Skeletal muscle cell (primary cell): ENCODE measurements at regions not wholly inside any gene's neighbourhood (a gene's known extent, or its start where the extent isn't known, plus 50 kb on each side); places are given as distances from the start of the nearest gene placed in this dataset.

ENCODE experiments used
- DNase-seq: peaks from one replicate; pipeline ENCODE4 v3.0.0-alpha.2; 2010; ENCODE audit warnings: low read depth
- H3K4me3 ChIP-seq: 2 replicates; pipeline ENCODE4 v1.5.1; 2011; ENCODE audit warnings: low read depth, mild to moderate bottlenecking, control low read depth, low read length, moderate library complexity

- no peak for DNase-seq
Measured at GRCh38 chrX:39296472-39296871, 495.2 kb downstream of the MID1IP1 start.

DNA sequence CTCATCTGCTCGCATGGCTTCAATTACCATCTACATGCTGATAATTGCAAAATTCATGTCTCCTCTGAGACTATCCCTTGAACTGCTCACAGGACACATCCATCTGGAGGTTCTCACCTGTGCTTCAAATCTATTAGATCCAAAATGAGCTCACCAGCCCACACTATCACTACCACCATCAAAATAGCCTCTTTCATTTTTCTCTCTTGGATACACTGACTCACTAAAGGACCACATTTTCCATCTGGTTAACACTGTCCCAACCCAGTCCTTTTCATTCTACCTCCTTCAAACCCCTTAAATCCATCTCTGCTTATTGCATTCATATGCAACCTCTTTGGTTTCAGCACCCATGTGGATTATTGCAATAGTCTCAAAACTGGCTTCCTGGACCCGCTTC, 497.6 kb downstream of the MID1IP1 start:
- no peak for DNase-seq
- H3K4me3 ChIP-seq: no peak overlapping the region

More at GRCh38 chrX:39296472-39296871, 495.2 kb downstream of the MID1IP1 start:
- no peak overlapping the region for H3K4me3 ChIP-seq

DNA sequence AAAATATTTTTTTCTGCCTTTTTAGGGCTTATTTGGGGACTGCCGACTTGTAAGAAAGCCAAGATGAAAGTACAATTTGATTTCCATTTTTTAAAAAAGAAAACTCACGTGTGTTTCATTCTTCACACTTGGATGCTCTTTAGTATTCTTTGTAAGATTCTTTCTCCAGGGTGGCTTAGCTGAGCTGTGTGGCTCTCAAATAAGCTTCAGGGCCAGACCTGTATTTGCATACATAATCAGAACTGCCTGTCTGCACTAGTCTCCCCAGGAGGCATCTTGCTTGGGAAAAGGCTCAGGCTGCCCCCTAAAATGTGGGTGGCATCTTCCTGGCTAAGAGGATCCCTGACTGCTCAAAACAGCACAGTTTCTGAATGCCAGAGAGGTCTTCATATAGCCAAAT, 498.4 kb downstream of the MID1IP1 start:
- DNase-seq: no peak
- H3K4me3 ChIP-seq: no peak overlapping the region

DNA sequence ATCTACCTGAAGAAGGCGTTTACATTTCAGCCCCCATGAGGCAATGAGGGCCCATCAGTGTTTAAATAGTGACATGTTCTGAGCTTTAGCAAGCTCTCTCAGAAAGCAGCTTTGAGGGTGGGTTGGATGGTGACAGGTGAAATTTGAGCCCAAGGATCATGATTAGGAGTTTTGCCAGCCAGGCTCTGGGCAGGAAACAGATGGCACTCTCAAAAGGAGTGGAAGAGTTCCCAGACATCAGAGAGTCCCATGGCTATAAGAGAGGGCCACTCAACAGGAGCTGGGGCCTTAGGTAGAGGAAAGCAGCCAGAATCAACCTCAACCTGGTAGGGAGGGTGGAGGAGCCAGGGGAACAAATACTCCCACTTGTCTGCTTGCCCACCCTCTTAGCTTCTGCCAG, 499.8 kb downstream of the MID1IP1 start:
- no peak for DNase-seq
- no peak overlapping the region for H3K4me3 ChIP-seq

- DNase-seq: no peak
- H3K4me3 ChIP-seq: no peak overlapping the region
Measured at GRCh38 chrX:39302838-39303237, 501.6 kb downstream of the MID1IP1 start.

DNA sequence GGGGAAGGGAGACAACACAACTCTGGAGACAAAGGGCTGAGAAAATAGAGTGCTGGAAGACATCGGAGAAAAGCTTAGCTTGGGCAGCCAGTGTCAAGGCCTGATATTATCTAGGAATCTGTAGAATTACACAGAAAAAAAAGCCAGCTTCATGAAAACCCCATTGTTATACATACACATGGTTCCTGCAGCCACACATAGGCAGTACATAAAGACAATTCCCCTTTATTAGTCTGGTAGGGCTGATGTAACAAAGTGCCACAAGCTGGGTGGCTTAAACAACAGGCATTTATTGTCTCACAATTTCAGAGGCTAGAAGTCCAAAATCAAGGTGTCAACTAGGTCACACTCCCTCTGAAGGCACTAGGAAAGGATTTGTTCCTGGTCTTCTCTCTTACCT, 503.5 kb downstream of the MID1IP1 start:
- no peak for DNase-seq
- H3K4me3 ChIP-seq: no peak overlapping the region

GRCh38 chrX:39307488-39307887, 506.2 kb downstream of the MID1IP1 start:
- no peak for DNase-seq
- no peak overlapping the region for H3K4me3 ChIP-seq

DNA sequence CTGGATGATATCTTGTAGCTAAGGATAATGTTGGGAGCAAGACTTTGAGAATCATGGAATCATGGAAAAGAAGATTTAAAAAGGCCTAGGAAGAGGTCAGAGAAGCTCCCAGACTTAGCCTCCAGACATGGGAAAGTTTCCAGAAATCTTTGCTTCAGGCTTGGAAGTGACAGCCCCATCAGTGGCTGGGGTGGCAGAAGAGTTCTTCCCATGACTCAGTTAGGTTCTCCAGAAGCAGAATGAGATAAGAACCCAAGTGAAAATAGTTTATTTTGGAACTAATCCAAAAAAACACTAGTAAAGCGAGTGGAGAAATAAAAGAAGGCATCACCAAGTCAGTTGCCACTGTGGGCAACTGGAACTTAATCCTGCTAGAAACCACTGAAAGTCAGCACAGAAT, 506.9 kb downstream of the MID1IP1 start:
- DNase-seq: no peak
- H3K4me3 ChIP-seq: no peak overlapping the region

- H3K4me3 ChIP-seq: no peak overlapping the region
- DNase-seq: no peak
Measured at GRCh38 chrX:39309018-39309635, 507.9 kb downstream of the MID1IP1 start.

GRCh38 chrX:39309721-39310152, 508.5 kb downstream of the MID1IP1 start:
- no peak for DNase-seq

DNA sequence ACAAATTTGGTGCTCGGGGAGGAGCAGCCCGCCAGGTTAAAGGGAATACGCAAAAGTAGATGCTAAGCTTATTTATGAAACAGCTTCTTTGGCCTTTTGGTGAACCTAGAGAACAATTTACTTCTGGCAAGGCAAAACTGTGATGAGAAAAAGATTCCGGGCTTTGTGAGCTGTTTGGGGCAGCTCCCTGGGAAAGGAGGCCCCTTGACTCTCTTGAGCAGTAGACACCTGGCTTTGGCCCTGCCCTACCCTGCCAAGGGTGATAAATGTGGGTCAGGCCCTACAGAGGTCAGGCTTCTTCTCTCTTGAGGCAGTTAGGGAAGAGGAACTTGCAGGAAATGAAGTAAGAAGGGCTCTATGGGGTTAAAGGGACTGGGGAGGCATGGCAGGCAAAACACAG, 509.6 kb downstream of the MID1IP1 start:
- no peak for DNase-seq
- H3K4me3 ChIP-seq: no peak overlapping the region

More at GRCh38 chrX:39309721-39310152, 508.5 kb downstream of the MID1IP1 start:
- no peak overlapping the region for H3K4me3 ChIP-seq

DNA sequence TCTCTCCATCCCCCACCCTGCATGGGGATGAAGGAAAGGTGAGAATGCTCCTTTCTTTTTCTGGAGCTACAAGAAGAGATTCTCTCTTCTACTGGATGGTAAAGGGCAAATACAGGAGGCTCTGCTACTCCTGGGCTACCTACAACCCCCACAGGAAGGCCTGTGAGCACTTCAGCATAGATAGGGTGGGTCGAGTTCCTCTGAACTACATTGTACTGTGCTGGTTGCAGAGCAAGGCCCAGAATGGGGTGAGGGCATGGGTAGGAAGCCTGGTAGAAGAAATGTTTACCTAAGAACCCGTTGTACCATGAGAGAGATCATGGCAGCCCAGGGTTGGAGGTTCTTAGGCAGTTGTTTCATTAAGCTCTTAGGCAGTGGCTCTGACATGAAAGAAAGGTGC, 510.4 kb downstream of the MID1IP1 start:
- DNase-seq: no peak
- no peak overlapping the region for H3K4me3 ChIP-seq

DNA sequence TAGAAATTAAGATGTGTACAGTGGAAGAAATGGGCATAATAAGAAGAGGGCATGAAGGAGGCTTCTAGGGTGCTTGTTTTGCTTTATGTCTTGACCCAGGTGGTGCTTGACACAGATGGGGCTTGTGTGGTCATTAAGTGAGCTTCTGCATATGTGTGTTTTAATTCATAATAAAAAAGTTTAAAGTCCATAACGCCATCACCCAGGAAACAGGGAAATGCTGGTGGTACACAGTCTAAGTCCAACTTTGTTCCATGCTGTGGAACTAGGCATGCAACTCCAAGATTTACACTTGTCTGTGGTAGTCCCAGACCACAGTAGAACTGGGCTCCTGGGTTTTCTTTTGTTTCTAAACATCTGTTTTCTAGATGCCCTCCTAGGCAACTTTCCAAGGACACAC, 511.9 kb downstream of the MID1IP1 start:
- H3K4me3 ChIP-seq: no peak overlapping the region

GRCh38 chrX:39318506-39319343, 517.5 kb downstream of the MID1IP1 start:
- DNase-seq: no peak
- H3K4me3 ChIP-seq: no peak overlapping the region

More for the DNA sequence above, 511.9 kb downstream of the MID1IP1 start:
- no peak for DNase-seq

- no peak overlapping the region for H3K4me3 ChIP-seq
- DNase-seq: no peak
Measured at GRCh38 chrX:39320165-39320564, 518.9 kb downstream of the MID1IP1 start.

DNA sequence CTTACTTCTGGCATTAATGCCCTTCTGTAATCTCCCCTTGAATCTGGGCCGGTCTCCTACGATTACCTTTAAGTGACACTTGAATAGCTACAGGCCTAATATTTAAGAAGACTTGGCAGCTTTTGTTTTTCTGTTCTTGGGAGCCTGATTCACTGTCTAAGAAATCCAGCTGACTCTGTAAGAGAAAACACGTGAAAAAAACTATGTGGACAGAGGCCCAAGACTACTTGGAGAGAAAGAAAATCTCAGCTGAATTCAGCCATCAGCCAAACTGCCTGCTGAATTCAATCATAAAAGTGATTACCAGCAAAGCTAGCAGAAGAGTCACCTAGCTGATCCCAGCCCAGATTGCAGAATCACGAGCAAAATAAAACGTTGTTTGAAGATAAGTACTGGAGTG, 521.2 kb downstream of the MID1IP1 start:
- no peak for DNase-seq
- H3K4me3 ChIP-seq: no peak overlapping the region

GRCh38 chrX:39324233-39324930, 523.1 kb downstream of the MID1IP1 start:
- no peak for DNase-seq
- no peak overlapping the region for H3K4me3 ChIP-seq

DNA sequence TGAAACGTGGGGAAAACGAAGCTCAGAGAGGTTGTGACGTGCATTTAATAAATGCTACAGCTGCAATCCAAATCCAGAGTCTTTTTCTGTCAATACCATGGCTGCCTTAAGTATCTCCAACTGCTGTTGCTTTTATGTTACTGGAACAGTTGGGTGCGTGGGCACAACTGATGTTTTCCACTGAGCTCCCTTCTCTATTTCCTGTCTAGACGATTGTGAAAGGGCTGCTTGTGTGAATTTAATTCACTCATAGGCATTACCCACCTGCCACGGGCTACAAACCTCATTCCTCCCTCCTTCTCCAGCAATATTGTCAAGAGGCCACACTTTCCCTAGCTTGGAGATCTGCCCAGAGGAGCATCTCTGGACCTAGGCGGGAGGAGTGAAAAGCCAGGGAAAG, 526.0 kb downstream of the MID1IP1 start:
- no peak overlapping the region for H3K4me3 ChIP-seq
- DNase-seq: no peak

- H3K4me3 ChIP-seq: no peak overlapping the region
- no peak for DNase-seq
Measured at GRCh38 chrX:39327705-39328104, 526.4 kb downstream of the MID1IP1 start.

GRCh38 chrX:39328661-39329060, 527.4 kb downstream of the MID1IP1 start:
- no peak for DNase-seq
- no peak overlapping the region for H3K4me3 ChIP-seq
